ENCODE measurements at regions not wholly inside any gene's neighbourhood (a gene's known extent, or its start where the extent isn't known, plus 50 kb on each side); places are given as distances from the start of the nearest gene placed in this dataset.

DNA sequence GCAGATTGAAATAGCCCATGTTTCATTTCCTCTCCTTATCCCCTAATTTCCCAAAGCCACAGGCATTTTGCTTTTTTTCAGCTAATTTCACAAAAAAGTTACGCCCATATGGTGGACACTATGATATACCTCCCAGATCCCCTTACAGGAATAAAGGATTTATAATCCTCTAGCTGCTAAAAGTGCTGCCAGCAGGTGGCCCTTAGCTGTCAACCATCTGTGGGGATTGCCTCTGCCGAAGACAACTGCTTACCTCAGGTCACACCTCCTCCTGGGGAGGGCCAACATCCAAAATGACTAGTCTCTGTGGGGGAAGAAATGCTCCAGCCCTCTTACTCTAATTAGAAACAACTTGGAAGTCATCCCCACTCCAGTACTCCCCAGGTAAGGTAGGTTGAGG, 61.0 kb upstream of the EPB41L3 start:
- no peak for DNase-seq

DNA sequence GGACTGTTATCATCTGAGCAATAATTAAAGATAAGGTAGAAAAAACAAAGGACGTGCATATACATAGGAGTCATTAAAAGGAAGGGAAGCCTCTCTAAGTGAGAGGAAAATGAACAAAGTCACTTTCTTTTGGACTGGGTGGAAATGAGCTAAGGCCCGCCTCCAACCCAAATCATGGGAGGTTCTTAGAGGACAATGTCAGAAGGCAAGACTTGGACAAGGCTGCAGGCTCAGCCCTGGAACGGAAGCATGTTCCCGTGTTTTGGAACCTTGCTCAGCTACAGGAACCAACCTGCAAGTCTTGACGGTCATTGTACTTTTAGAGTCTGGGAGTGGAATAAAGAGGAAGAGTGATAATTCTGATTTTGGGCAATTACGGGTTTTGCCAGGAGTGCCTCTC, 59.4 kb upstream of the EPB41L3 start:
- no peak for DNase-seq
- H3K4me1 ChIP-seq (ENCODE audit: control insufficient read depth, insufficient read depth, low read length): no peaks in the 10 kb centered on the region
- H3K9me3 ChIP-seq (replicated peaks; ENCODE audit: control insufficient read depth, low read depth, low read length): no peaks in the 10 kb centered on the region
- 93% methylated on average over 5 of the region's 6 CpGs for WGBS (ENCODE audit: insufficient coverage)
- H3K27ac ChIP-seq (ENCODE audit: low read length): no peak overlapping the region
- no peak overlapping the region for H3K4me3 ChIP-seq (ENCODE audit: low read length)
- no peaks in the 10 kb centered on the region for H3K36me3 ChIP-seq (ENCODE audit: control insufficient read depth, insufficient read depth, low read length)
- no peaks in the 10 kb centered on the region for H3K27me3 ChIP-seq (ENCODE audit: control insufficient read depth, insufficient read depth, low read length)

More for the DNA sequence above, 61.0 kb upstream of the EPB41L3 start:
- no peaks in the 10 kb centered on the region for H3K27me3 ChIP-seq (ENCODE audit: control insufficient read depth, insufficient read depth, low read length)
- no peaks in the 10 kb centered on the region for H3K9me3 ChIP-seq (replicated peaks; ENCODE audit: control insufficient read depth, low read depth, low read length)
- no peaks in the 10 kb centered on the region for H3K36me3 ChIP-seq (ENCODE audit: control insufficient read depth, insufficient read depth, low read length)
- 100% methylated on average over 1 of the region's 2 CpGs for WGBS (ENCODE audit: insufficient coverage)
- H3K4me3 ChIP-seq (ENCODE audit: low read length): no peak overlapping the region
- no peak overlapping the region for H3K27ac ChIP-seq (ENCODE audit: low read length)
- no peaks in the 10 kb centered on the region for H3K4me1 ChIP-seq (ENCODE audit: control insufficient read depth, insufficient read depth, low read length)

DNA sequence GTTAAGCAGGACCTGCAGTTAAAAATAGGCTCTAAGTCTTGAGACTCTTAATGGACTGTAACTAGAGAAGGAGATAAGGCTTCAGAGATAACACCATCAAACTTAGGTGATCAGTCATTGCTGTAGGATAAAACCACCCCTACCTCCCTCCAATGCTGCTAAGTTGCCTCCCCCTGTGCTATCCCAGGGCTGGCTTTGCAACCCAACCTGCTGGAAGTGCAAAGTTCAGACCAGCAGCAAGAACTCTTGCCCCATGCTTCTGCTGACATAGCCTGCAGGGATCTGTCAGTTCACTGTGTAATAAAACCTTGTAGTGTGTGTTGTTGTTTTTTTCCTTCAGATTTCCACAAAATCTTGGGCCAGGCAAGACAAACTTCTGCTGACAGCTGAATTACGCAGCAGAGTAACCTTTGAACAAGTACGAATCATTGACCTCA, 57.4 kb upstream of the EPB41L3 start:
- Histone ChIP-seq H3K36me3 (ENCODE audit: control insufficient read depth, insufficient read depth, low read length) (no peaks in the 10 kb centered on the region), H3K4me3 (ENCODE audit: low read length) (no peak overlapping the region), H3K27me3 (ENCODE audit: control insufficient read depth, insufficient read depth, low read length) (no peaks in the 10 kb centered on the region), H3K27ac (ENCODE audit: low read length) (no peak overlapping the region), H3K9me3 (replicated peaks; ENCODE audit: control insufficient read depth, low read depth, low read length) (no peaks in the 10 kb centered on the region), H3K4me1 (ENCODE audit: control insufficient read depth, insufficient read depth, low read length) (no peaks in the 10 kb centered on the region)
- DNase-seq: no peak
- WGBS (ENCODE audit: insufficient coverage): no CpG with 5 or more reads among the region's 2 CpGs

DNA sequence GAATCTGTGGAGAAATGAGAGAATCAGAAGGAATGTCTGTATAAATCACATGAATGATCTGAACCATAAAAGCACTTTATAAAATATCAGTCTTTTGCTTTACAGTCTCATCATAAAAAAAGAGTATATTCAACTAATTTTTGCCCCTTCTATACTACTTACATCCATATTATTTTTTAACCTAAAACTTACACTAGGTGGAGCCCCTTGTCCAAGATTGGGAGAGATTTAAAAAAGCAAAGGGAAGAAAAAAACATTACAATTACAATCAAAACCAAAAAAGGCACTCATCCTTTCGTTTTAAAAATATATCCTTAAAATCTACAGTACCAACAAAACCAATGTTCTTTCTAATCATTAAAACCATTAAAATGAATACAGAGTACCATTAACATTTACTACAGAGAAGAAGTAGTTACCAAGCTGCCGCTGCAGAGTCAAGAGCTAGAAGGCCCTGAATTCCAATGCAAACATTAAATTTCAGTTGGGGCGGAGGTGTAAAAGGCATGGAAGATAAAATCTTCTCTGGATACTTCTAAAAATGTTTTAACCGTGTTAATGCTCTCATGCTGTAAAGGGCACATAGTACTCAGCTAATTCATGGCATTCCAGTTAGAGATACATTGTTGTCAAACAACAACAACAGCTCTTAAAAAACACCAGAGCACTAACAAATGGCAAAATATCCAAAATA, 56.7 kb upstream of the EPB41L3 start:
- H3K4me3 ChIP-seq (ENCODE audit: low read length): no peak overlapping the region
- no peaks in the 10 kb centered on the region for H3K36me3 ChIP-seq (ENCODE audit: control insufficient read depth, insufficient read depth, low read length)
- no CpG with 5 or more reads among the region's 4 CpGs for WGBS (ENCODE audit: insufficient coverage)
- DNase-seq: peak; percentile 66
- H3K27me3 ChIP-seq (ENCODE audit: control insufficient read depth, insufficient read depth, low read length): no peaks in the 10 kb centered on the region
- no peaks in the 10 kb centered on the region for H3K9me3 ChIP-seq (replicated peaks; ENCODE audit: control insufficient read depth, low read depth, low read length)
- H3K27ac ChIP-seq (ENCODE audit: low read length): no peak overlapping the region
- H3K4me1 ChIP-seq (ENCODE audit: control insufficient read depth, insufficient read depth, low read length): no peaks in the 10 kb centered on the region

DNA sequence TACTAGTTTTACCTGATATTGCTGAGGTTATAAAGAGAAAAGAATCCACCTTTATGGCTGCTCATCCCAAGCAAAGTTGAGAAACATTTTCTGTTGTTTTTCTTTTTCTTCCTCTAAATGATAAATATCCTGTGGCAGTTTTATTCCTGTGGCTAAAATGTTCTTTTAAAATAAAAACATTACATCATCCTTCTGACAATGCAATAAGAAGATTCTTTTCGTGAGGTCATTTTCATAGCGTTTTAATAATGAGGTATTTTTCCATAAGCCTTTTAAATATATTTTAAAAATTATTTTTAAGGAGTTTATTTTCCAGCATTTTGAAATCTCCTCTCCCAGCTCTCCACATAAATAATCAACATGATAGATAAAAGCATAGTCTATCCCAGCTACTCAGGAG, 52.8 kb upstream of the EPB41L3 start:
- no peaks in the 10 kb centered on the region for H3K9me3 ChIP-seq (replicated peaks; ENCODE audit: control insufficient read depth, low read depth, low read length)
- H3K27ac ChIP-seq (ENCODE audit: low read length): no peak overlapping the region
- no peaks in the 10 kb centered on the region for H3K36me3 ChIP-seq (ENCODE audit: control insufficient read depth, insufficient read depth, low read length)
- H3K27me3 ChIP-seq (ENCODE audit: control insufficient read depth, insufficient read depth, low read length): no peaks in the 10 kb centered on the region
- no peak for DNase-seq
- no CpG with 5 or more reads among the region's 2 CpGs for WGBS (ENCODE audit: insufficient coverage)
- H3K4me3 ChIP-seq (ENCODE audit: low read length): no peak overlapping the region
- H3K4me1 ChIP-seq (ENCODE audit: control insufficient read depth, insufficient read depth, low read length): no peaks in the 10 kb centered on the region

All from muscle of leg (tissue), 3 donors.